NCI-H345 (cell line): ENCODE measurements at regions not wholly inside any gene's neighbourhood (a gene's known extent, or its start where the extent isn't known, plus 50 kb on each side); places are given as distances from the start of the nearest gene placed in this dataset.

ENCODE experiments used
- DNase-seq: peaks from one replicate; lab custom pipeline; 2025; lab: John Stamatoyannopoulos, UW

GRCh38 chr1:113265196-113265595, 125.1 kb upstream of the MAGI3 start:
- no peak for DNase-seq

GRCh38 chr1:113266788-113267187, 123.5 kb upstream of the MAGI3 start:
- no peak for DNase-seq

DNA sequence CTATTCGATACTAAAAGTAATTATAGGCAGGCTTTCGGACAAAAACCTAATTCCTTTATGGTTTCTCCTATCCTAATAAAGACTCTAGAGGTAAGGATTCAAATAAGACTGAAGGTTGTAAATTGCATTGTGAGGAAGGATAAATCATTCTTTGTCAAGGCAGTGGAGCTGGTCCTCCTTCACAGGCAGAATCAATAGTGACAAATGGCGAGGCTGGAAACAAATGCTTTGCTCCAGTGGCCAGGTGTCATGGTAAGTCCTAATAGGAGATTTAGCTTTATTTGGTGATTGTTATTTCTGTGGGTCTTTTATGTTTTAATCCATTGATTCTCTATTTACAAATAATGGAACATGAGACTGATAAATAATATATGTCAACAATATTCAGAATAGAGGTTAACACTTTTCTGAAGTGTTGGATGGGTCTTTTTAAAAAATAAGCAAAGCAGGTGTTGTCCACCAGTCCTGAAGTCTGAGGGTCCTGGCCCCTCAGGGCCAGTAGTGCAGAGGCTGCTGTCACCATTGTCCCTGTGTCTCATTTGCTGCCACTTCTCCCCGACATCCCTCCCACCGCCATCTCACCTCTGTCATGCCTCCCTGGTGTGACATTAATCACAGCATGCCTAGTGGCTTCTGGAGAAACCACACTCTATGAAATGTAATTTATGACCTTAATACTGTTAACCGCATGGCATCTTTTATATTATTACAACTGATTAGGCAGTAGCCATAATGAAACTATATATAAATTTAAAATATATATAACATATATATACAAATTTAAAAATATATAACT, 120.9 kb upstream of the MAGI3 start:
- no peak for DNase-seq

GRCh38 chr1:113271039-113271438, 119.3 kb upstream of the MAGI3 start:
- DNase-seq: no peak

- DNase-seq: no peak
Observed at GRCh38 chr1:113275083-113275482, 115.2 kb upstream of the MAGI3 start.

DNA sequence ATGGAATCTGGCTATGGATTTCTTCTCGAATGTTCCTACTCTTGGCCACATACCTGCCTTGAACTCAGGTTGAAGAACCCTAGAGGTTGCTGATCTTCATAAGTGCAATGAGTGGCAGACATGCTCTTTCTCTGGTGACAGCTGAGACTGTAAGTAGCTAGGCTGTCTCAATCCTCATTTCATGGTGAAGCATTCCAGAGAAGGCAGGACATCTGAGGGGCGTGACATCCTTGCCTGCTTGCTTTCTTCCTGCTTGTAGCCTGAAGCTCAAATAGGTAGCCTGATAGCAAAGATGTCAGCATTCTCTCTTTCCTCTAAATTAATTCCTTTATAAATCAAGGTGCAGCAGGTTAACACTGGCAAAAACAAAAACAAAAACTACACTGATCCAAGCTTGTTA, 114.6 kb upstream of the MAGI3 start:
- DNase-seq: no peak

DNA sequence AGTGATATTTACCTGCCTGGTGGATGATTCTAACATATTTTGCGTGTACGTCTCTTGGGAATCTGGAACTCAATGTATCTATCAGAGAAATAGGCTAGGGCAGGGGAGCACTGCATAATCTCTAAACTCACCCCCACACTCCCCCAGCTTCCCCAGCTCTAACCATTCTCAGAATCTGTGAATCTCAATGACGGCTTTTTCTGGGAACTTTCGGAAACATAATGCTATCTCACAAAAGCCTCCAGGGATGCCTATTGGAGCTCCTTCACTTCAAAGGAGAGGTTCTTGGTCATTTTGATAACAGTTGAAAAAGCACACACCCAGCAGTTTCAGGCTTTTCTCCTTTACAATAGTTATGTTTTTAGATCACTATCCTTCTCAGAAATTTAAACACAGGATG, 113.8 kb upstream of the MAGI3 start:
- DNase-seq: no peak

DNA sequence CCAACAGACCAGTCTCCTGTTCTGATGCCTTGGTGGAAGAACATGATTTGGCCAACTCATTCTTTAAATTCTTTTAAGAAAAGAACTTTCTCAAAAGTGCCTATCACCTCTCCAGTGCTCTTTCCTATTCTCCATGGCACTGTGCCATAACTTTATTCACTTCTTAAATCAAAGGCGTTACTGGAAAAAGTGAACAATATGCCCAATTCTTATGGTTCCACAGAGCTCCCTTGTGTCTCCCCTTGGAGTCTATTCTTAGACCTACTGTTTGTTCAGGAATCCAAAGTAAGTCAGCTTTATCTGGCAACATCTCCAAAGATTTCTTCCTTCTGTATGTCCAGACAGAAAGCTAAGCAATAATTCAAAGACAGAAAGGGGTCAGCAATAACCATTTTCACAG, 111.9 kb upstream of the MAGI3 start:
- no peak for DNase-seq

DNA sequence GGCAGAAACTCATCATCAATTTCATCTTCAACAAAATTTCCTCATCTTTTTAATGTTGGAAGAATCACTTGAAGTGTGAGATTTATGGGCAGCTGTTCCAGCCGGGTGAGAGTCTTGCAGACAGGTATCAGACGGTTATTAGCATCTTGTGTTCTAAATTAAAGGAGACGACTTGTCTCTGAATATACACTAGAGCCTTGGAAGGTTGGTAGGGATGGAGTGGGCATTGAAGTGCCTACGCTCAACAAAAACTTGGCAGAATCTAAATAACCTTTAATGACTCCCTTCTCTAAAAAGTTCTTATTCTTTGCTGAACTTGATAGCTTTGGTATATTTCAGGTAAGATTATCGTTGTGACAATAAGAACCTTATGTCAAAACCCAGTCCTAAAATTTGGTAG, 111.5 kb upstream of the MAGI3 start:
- no peak for DNase-seq

- DNase-seq: no peak
Observed at GRCh38 chr1:113279776-113280391, 110.4 kb upstream of the MAGI3 start.

GRCh38 chr1:113280581-113280980, 109.7 kb upstream of the MAGI3 start:
- no peak for DNase-seq

- no peak for DNase-seq
Observed at GRCh38 chr1:113281550-113281949, 108.8 kb upstream of the MAGI3 start.

GRCh38 chr1:113282008-113282892, 108.1 kb upstream of the MAGI3 start:
- no peak for DNase-seq

GRCh38 chr1:113282893-113283285, 107.4 kb upstream of the MAGI3 start:
- DNase-seq: no peak

DNA sequence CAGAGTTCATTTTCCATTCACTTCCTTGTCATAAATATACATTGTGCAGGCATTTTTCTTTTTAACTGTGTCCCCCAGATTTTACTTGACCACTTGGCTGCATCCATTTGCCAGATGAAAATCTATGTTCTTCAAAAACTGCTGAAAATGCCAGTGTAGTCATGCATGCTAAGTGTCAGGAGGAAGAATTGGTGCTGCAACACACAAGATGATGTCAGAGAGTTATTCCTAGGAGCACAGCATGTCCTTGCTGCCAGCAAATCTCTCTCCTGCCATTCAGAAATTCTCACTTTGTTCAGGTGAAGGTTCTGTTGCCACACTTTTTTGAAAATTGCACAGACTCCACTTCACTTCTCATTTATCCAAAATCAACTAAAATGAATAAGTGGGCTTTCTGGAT, 106.4 kb upstream of the MAGI3 start:
- DNase-seq: no peak

DNA sequence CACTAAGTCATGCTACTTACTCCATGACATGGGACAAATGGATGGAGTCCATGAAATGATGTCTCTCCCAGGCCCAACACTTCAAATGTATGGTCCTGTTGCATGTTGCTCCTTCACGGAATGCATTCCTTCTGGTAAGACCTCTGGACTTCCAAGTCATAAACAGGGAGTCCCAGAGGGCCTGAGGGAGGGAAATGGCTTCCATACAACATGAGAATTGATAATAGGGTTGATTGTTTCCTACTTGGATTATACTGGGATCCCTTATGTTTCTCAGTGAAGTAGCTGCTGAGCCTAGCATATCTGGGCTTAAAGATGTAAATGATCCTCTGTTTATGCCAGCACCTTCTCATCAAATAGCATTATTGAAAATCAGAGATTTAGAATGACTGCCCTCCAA, 104.2 kb upstream of the MAGI3 start:
- DNase-seq: no peak

GRCh38 chr1:113291777-113292602, 98.3 kb upstream of the MAGI3 start:
- no peak for DNase-seq

DNA sequence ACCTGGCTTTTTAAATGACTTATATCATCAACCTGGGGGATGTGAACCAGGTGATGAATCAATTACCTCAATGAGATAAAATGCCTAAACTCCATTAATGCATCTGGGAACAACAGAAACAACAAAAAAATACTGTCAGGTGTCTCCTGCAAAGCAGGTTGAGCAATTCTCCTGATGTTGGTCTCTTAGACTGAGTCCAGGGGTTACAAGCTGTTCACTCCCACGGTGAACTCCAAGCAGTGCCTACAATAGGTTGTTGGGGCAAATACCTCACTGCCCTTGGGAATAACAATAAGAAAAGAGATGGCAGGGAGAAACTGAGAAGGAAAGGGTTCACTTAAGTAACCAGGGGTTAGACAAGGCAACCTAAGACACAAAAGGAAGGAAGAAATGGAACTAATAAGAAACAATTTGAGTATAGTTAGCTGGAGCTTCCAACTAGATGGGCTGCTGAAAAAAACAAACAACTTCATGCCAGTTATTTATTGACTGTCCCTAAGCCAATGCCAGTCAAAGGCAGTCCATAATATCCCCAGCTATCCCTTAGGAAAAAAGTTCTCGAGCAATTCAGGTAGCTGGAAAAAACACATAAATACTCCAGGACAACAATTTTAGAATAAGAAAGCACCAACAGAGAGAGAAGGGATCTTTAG, 97.6 kb upstream of the MAGI3 start:
- DNase-seq: no peak

DNA sequence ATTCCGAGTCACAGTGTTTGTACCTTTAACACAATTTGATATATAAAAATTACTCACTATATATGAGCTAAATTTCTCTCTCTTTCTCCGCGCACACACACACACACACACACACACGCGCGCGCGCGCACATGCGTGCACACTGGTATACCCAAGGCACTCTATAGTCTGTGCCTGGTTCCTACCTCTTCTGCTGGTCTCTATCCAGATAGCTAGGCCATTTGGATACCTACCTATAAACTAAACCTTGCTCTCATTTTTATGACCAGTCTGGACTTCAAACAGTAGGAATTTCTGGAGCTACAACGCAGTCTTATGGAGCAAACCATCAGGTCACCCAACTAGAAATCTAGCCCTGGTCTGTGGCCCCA, 97.1 kb upstream of the MAGI3 start:
- DNase-seq: no peak

DNA sequence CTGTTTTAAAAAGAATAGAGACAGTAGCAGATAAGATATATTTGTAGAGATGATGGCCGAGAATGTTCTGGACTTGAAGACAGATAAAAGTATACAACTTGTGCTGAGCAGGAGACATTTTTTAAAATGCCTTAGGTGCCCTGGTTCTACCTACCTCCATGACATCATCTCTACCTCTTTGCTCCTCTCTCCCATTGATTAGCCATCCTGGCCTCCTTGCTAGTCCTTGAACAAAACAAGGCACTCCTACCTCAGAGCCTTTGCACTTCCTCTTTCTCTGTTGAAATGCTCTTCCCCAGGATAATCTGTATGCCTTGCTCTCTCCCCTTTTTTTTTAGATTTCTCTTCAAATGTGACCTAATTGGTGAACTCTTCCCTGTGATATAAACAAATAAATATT, 92.6 kb upstream of the MAGI3 start:
- DNase-seq: no peak

DNA sequence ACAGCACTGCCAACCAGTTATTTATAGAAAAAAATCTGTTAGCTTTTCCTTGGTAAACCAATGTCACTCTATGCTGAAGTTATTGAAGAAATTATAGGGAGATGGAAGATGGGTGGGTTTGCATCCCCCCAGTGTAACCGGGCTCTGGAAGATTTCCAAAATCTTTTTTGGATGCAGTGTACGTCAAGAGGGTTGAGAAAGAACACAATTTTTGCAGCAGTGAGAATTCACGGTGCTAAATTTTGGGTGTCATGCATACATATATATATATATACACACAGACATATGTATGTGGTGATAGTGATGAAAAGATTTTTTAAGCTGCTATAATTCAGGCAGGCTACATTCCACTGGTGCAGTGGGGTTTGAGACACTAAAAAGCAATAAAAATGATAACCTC, 91.4 kb upstream of the MAGI3 start:
- DNase-seq: no peak

DNA sequence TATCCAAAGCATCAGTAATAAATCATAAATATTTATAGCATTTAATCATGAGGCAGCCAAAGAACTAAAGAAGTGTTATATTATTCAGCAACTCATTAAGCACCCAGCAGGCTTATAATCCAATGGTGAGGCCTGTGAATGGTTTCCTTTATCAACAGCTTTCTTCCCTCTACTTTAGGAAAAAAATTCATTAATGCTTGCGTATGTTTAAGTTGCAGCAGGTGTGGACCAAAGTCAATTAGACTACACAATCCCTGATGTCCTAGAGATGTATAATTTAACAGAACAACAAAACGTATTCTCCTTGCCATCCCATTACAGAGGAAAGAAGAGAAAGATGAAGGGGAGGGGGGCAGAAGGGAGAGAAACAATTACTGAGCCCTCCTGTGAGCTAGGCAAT, 87.7 kb upstream of the MAGI3 start:
- no peak for DNase-seq
